ENCODE measurements at regions not wholly inside any gene's neighbourhood (a gene's known extent, or its start where the extent isn't known, plus 50 kb on each side); places are given as distances from the start of the nearest gene placed in this dataset.

DNA sequence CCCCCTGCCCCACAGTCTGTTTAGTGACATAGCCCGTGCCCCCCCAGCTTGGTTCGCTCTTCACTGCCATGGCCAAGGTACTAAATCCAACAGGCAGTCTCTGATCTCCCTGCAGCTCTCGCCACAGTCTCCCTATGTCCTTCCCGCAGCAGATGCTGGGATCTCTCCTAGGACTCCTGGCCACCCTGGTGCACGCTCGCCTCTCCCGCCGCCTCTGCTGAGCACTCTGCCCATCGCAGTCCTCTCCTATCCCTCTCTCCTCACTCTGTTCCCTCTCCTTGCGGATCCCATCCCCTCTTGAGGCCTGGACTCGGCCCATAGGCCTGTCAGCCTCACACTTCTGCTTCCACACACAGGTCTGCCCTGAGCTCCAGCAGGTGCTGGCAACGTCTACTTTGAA, 204.8 kb upstream of the TCERG1L start:
- TF ChIP-seq, protein P1, sequence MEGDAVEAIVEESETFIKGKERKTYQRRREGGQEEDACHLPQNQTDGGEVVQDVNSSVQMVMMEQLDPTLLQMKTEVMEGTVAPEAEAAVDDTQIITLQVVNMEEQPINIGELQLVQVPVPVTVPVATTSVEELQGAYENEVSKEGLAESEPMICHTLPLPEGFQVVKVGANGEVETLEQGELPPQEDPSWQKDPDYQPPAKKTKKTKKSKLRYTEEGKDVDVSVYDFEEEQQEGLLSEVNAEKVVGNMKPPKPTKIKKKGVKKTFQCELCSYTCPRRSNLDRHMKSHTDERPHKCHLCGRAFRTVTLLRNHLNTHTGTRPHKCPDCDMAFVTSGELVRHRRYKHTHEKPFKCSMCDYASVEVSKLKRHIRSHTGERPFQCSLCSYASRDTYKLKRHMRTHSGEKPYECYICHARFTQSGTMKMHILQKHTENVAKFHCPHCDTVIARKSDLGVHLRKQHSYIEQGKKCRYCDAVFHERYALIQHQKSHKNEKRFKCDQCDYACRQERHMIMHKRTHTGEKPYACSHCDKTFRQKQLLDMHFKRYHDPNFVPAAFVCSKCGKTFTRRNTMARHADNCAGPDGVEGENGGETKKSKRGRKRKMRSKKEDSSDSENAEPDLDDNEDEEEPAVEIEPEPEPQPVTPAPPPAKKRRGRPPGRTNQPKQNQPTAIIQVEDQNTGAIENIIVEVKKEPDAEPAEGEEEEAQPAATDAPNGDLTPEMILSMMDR (IDR thresholded peaks at IDR 0.05): no peak
- no peak for TF ChIP-seq POLR2A (IDR thresholded peaks at IDR 0.05)

Data from testis (tissue), 2 donors.